ENCODE measurements at regions not wholly inside any gene's neighbourhood (a gene's known extent, or its start where the extent isn't known, plus 50 kb on each side); places are given as distances from the start of the nearest gene placed in this dataset.

DNA sequence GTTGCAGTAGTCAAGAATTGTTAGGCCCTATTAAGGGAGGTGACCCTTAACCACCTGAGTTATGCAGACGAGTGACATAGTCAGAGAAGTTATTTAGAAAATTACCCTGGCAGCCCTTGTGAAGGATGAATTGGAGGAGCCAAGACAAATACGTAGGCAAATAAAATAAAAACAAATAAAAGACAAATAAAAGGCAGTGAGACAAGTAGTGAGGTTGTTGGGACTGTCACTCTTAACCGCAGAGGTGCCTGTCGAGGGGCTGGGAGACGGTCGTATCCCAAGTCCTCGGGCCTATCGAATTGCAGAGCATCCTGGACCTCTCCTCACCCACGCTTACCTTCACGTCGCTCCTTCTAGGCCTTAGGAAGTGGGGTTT lies 58.0 kb upstream of the ZC4H2 start:
- DNase-seq (ENCODE audit: low read depth): no peak

Data from fibroblast of the conjunctiva (primary cell).